Astrocyte (in vitro differentiated cells and primary cell): ENCODE measurements at regions not wholly inside any gene's neighbourhood (a gene's known extent, or its start where the extent isn't known, plus 50 kb on each side); places are given as distances from the start of the nearest gene placed in this dataset.

Source experiments
- DNase-seq: peaks from one replicate; pipeline ENCODE4 v3.0.0-alpha.2; 2010; ENCODE audit warnings: low read depth
- FAIRE-seq: peaks from 2 replicates; lab custom pipeline; 2011; peaks lifted over from hg19 to GRCh38; lab: Jason Lieb, UNC
- H2AFZ ChIP-seq: 2 replicates; pipeline ENCODE4 v1.6.0; 2012; ENCODE audit warnings: low read depth, low read length, inconsistent platforms
- H3K27ac ChIP-seq: 2 replicates; pipeline ENCODE4 v1.5.1; 2011; ENCODE audit warnings: low read depth, low read length, inconsistent platforms
- H3K27me3 ChIP-seq: 2 replicates; pipeline ENCODE4 v1.6.0; 2011; ENCODE audit warnings: low read length, inconsistent platforms; ENCODE audit not compliant: insufficient read depth
- H3K36me3 ChIP-seq: 2 replicates; pipeline ENCODE4 v1.5.1; 2011; ENCODE audit warnings: low read length, inconsistent platforms; ENCODE audit not compliant: insufficient read depth
- H3K4me1 ChIP-seq: 2 replicates; pipeline ENCODE4 v1.5.1; 2011; ENCODE audit warnings: low read length, inconsistent platforms; ENCODE audit not compliant: insufficient read depth
- H3K4me2 ChIP-seq: 2 replicates; pipeline ENCODE4 v1.6.0; 2012; ENCODE audit warnings: low read length, inconsistent platforms
- H3K4me3 ChIP-seq: 2 replicates; pipeline ENCODE4 v1.5.1; 2011; ENCODE audit warnings: low read depth, mild to moderate bottlenecking, low read length, inconsistent platforms; ENCODE audit not compliant: insufficient read depth
- H3K79me2 ChIP-seq: 2 replicates; pipeline ENCODE4 v1.6.0; 2012; ENCODE audit warnings: mild to moderate bottlenecking, low read length, inconsistent platforms; ENCODE audit not compliant: insufficient read depth
- H3K9ac ChIP-seq: 2 replicates; pipeline ENCODE4 v1.6.0; 2012; ENCODE audit warnings: mild to moderate bottlenecking, low read length, inconsistent platforms
- H3K9me3 ChIP-seq: 2 replicates; pipeline ENCODE4 v1.5.1; 2012; ENCODE audit warnings: low read depth, mild to moderate bottlenecking, low read length, inconsistent platforms; ENCODE audit not compliant: insufficient read depth
- H4K20me1 ChIP-seq: 2 replicates; pipeline ENCODE4 v1.6.0; 2012; ENCODE audit warnings: low read length, inconsistent platforms; ENCODE audit not compliant: insufficient read depth
- H3K27ac Mint-ChIP-seq: one replicate; pipeline ENCODE4 v1.8.0; 2021; ENCODE audit warnings: mild to moderate bottlenecking, mixed read lengths; ENCODE audit not compliant: unreplicated experiment
- H3K27me3 Mint-ChIP-seq: one replicate; pipeline ENCODE4 v1.8.0; 2021; ENCODE audit warnings: low read depth, mixed read lengths; ENCODE audit not compliant: unreplicated experiment
- H3K36me3 Mint-ChIP-seq: one replicate; pipeline ENCODE4 v1.8.0; 2021; ENCODE audit warnings: low read depth, mixed read lengths; ENCODE audit not compliant: unreplicated experiment
- H3K4me1 Mint-ChIP-seq: one replicate; pipeline ENCODE4 v1.8.0; 2021; ENCODE audit warnings: low read depth, mixed read lengths; ENCODE audit not compliant: unreplicated experiment
- H3K4me3 Mint-ChIP-seq: one replicate; pipeline ENCODE4 v1.8.0; 2021; ENCODE audit warnings: mild to moderate bottlenecking, moderate library complexity, mixed read lengths; ENCODE audit not compliant: unreplicated experiment
- H3K9me3 Mint-ChIP-seq: one replicate; pipeline ENCODE4 v1.8.0; 2021; ENCODE audit warnings: mild to moderate bottlenecking, mixed read lengths; ENCODE audit not compliant: unreplicated experiment
- EZH2 ChIP-seq: IDR thresholded peaks from 2 replicates; pipeline ENCODE4 v1.6.1; 2012; ENCODE audit warnings: mild to moderate bottlenecking, low read length, inconsistent platforms; ENCODE audit not compliant: insufficient read depth
- TF ChIP-seq, protein P1 (sequence below): IDR thresholded peaks from 2 replicates; pipeline ENCODE4 v1.5.1; 2011; ENCODE audit warnings: low read depth, mild to moderate bottlenecking, inconsistent platforms, low read length, moderate library complexity; ENCODE audit not compliant: insufficient read depth

DNA sequence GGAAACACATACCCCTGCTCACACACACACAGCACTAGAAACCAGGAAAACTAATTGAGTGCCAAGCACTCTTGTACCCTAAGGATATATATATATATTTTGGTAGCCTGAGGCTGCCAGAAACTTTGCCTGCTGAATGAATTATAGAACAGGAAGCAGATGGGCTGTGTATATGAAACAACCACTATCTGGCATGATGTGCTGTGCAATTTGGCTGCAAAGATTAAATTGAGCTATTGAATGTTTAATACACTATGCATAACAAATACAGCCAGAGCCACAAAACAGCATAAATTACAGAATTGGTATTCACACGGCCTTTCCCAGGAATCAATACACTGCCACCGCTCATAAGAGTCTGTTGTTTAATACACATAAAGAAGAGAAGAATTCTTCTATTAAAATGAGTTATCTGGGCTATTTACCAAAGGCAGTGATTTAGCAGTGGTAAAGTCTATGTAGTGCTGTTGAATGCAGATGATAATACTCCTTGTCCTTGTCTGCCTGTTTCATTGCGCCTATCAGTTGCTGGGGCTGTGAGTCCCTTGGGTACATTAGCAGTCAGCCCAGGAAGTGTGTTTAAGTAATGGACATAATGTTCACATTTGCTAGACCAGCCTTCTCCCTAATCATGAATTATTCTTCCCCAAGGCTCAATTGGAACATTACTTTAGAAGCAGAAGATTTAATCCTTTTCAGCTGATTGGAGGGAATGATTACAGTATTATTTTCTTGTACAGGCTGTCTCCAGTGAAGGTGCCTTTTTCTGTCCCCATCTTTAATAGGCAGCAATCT is 294.3 kb downstream of the TLE1 start:
- no peak overlapping the region for H3K4me3 ChIP-seq
- H3K4me3 Mint-ChIP-seq: no peak overlapping the region
- H3K27me3 Mint-ChIP-seq: no peaks in the 10 kb centered on the region
- no peaks in the 10 kb centered on the region for H3K9me3 Mint-ChIP-seq
- H3K9me3 ChIP-seq: no peaks in the 10 kb centered on the region
- no peak overlapping the region for H3K27ac ChIP-seq
- no peaks in the 10 kb centered on the region for H3K79me2 ChIP-seq
- peaks cover 7% of the 10 kb centered on the region for H3K4me1 ChIP-seq
- no peak for FAIRE-seq
- H3K27me3 ChIP-seq: no peaks in the 10 kb centered on the region
- no peak overlapping the region for H3K4me2 ChIP-seq
- H3K9ac ChIP-seq: no peak overlapping the region
- H3K36me3 ChIP-seq: no peaks in the 10 kb centered on the region
- H3K36me3 Mint-ChIP-seq: no peaks in the 10 kb centered on the region
- no peak overlapping the region for H2AFZ ChIP-seq
- H4K20me1 ChIP-seq: no peaks in the 10 kb centered on the region
- peaks cover 18% of the 10 kb centered on the region for H3K4me1 Mint-ChIP-seq
- no peak for TF ChIP-seq EZH2
- TF ChIP-seq, protein P1, sequence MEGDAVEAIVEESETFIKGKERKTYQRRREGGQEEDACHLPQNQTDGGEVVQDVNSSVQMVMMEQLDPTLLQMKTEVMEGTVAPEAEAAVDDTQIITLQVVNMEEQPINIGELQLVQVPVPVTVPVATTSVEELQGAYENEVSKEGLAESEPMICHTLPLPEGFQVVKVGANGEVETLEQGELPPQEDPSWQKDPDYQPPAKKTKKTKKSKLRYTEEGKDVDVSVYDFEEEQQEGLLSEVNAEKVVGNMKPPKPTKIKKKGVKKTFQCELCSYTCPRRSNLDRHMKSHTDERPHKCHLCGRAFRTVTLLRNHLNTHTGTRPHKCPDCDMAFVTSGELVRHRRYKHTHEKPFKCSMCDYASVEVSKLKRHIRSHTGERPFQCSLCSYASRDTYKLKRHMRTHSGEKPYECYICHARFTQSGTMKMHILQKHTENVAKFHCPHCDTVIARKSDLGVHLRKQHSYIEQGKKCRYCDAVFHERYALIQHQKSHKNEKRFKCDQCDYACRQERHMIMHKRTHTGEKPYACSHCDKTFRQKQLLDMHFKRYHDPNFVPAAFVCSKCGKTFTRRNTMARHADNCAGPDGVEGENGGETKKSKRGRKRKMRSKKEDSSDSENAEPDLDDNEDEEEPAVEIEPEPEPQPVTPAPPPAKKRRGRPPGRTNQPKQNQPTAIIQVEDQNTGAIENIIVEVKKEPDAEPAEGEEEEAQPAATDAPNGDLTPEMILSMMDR: no peak
- H3K27ac Mint-ChIP-seq: no peak overlapping the region
- DNase-seq: no peak

DNA sequence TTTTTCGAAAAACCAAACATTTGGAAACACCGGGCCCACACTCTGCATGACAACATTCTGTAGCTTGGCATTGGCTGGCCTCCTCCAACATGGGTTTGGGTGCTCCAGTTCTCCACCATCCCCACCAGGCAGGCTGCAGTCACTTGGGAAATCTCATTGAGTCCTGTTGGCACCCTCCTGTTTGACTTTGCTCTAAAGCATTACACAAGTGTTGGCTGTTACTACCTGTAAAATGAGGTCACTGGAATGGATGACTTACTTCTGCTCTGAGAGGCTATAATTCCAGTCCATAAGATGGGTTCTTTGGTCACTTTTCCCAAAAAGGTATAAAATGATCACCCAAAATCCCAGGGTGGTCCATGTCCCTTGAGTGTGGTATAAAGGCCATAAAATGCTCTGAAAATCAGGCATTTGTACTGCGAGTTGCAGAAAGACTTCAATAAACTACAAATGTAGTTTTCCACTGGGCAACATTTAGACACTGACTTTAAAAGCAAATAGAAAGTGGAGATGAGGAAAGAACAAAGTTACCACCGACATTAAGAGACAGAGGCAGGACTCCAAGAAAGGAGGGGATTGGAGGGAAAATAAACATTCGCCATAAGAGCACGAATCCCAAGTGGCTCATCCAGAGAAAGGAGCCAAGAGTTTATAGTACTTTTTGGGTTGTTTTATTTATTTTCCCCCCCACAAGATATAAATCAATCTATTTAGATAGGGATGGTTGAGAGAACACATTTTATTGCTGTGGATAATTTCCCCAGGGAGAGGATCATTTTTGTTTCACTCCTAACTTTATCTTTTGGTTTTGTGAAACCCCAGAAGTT is 295.1 kb downstream of the TLE1 start:
- Histone ChIP-seq H3K27ac (no peak overlapping the region), H3K27me3 (no peaks in the 10 kb centered on the region), H3K79me2 (no peaks in the 10 kb centered on the region), H3K4me1 (peaks cover 16% of the 10 kb centered on the region), H3K9me3 (no peaks in the 10 kb centered on the region), H3K4me2 (no peak overlapping the region), H3K9ac (no peak overlapping the region), H2AFZ (no peak overlapping the region), H3K36me3 (no peaks in the 10 kb centered on the region), H4K20me1 (no peaks in the 10 kb centered on the region), H3K4me3 (no peak overlapping the region)
- DNase-seq (no peak), FAIRE-seq (no peak)
- H3K4me3 Mint-ChIP-seq: no peak overlapping the region
- no peaks in the 10 kb centered on the region for H3K9me3 Mint-ChIP-seq
- H3K27ac Mint-ChIP-seq: no peak overlapping the region
- H3K27me3 Mint-ChIP-seq: no peaks in the 10 kb centered on the region
- no peak for TF ChIP-seq EZH2
- TF ChIP-seq, protein P1: no peak
- H3K36me3 Mint-ChIP-seq: no peaks in the 10 kb centered on the region
- H3K4me1 Mint-ChIP-seq: peaks cover 26% of the 10 kb centered on the region

DNA sequence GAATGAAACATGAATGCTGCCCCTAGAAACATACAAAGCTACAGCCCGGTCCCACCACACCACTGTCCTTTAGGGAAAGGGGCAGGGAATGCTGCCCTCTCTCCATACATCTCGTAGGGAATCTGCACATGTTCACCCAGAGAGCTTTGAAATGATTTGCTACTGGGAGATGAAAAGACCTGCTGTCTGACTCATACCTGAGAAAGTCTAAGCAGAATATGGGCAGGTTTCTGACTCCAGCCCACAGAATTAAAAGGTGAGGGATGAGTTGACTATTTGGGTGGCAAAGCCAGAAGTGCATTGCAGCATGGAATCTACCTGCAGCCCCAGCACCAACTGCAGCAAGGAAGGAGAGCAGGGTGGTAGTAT is 297.9 kb downstream of the TLE1 start:
- TF ChIP-seq EZH2: no peak
- TF ChIP-seq, protein P1: no peak
- no peak overlapping the region for H3K4me3 Mint-ChIP-seq
- FAIRE-seq: no peak

More for the DNA sequence above, 297.9 kb downstream of the TLE1 start:
- Mint-ChIP-seq H3K9me3 (no peaks in the 10 kb centered on the region), H3K27me3 (no peaks in the 10 kb centered on the region), H3K4me1 (peaks cover 31% of the 10 kb centered on the region), H3K36me3 (no peaks in the 10 kb centered on the region), H3K27ac (no peak overlapping the region)
- Histone ChIP-seq H3K4me1 (peaks cover 23% of the 10 kb centered on the region), H3K4me3 (no peak overlapping the region), H3K36me3 (no peaks in the 10 kb centered on the region), H4K20me1 (no peaks in the 10 kb centered on the region), H3K79me2 (no peaks in the 10 kb centered on the region), H3K9me3 (no peaks in the 10 kb centered on the region), H3K27ac (no peak overlapping the region), H3K9ac (no peak overlapping the region), H3K4me2 (no peak overlapping the region), H2AFZ (no peak overlapping the region), H3K27me3 (no peaks in the 10 kb centered on the region)
- no peak for DNase-seq
